ENCODE measurements at regions not wholly inside any gene's neighbourhood (a gene's known extent, or its start where the extent isn't known, plus 50 kb on each side); places are given as distances from the start of the nearest gene placed in this dataset.

- no peak for DNase-seq
Measured at GRCh38 chr2:217218269-217219163, 358.7 kb upstream of the TNP1 start.

GRCh38 chr2:217216982-217217381, 357.1 kb upstream of the TNP1 start:
- DNase-seq = no peak

DNA sequence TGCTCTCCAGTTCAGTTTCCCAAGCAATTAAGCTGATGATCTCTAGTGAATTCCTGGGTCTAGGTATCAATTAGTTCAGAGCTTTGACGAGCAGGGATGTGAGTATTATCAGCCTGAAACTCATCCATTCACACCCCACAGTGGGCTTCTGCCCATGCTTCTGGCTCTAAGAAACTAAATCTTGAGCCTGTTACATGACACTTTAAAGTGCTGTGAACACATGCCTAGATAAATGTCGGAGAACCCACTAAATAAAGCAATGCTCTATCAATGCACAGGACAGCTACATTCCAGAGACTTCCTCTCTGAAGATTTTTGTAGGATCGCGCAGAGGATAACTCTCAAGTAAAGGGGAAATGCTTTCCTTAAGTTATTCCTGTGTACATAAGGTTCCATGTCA, 356.5 kb upstream of the TNP1 start:
- DNase-seq = no peak

DNA sequence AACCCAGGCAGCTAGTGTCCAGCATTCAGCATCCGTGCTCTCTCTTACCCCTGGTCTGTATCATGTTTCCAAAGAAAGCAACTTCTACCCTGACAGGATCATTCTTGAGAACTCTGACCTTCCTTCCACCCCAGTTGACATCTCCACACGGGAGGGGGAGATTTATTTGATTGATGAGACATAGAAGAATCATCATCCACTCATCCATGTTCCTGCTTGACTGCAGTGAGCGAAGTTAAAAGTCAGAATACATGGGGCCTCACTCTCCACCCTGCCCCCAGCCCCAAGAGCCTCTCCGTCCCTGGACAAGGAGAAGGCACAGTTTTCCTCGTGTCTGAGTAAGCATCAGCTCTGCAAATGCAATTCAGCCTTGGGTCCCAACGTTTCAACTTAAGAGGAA, 356.0 kb upstream of the TNP1 start:
- DNase-seq = no peak

- no peak for DNase-seq
Measured at GRCh38 chr2:217208867-217209266, 349.0 kb upstream of the TNP1 start.

- DNase-seq = no peak
Measured at GRCh38 chr2:217207699-217208010, 347.8 kb upstream of the TNP1 start.

GRCh38 chr2:217206907-217207698, 347.2 kb upstream of the TNP1 start:
- DNase-seq = no peak

- DNase-seq = no peak
Measured at GRCh38 chr2:217206016-217206725, 346.3 kb upstream of the TNP1 start.

GRCh38 chr2:217204358-217204757, 344.5 kb upstream of the TNP1 start:
- no peak for DNase-seq

GRCh38 chr2:217203086-217203485, 343.2 kb upstream of the TNP1 start:
- no peak for DNase-seq

GRCh38 chr2:217199255-217199630, 339.4 kb upstream of the TNP1 start:
- DNase-seq = no peak

DNA sequence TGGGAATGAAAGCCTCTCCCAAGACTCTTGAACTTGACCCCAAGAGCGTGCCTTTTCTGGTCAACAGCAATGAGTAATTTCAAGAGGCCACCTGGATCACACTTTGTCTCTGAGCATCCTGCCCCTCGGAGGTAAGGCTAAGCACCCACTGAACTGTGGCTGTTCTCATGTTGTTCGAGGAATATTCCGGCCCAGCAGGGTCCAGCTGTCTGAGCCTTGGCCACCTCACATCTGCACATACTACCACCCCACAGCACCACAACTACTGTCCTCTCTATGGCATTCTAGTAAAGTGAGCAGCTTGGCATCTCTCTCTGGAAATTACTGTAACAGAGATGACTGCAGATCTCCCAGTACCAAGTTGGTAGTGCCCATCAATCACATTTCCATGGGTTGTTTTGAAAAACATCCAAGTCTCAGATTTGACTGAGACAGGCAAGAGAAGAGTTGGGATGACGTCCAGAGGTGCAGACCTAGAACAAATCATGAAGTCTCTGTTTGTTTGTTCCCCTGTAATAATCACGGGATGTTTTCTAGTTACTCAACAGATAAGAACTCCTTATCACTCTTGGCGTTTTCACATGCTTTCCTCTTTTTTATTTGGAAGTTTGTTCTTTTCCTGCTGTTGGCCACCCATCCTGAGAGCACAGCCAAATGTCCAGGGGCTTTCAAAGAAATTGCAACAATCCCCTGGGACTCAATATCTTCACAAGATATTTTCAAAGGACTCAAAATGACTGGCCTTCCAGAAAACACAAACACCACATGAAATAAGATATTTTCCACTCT, 336.0 kb upstream of the TNP1 start:
- DNase-seq = no peak

GRCh38 chr2:217195016-217195415, 335.2 kb upstream of the TNP1 start:
- no peak for DNase-seq

- peak; percentile 80 for DNase-seq
Measured at GRCh38 chr2:217193431-217194340, 333.8 kb upstream of the TNP1 start.

DNA sequence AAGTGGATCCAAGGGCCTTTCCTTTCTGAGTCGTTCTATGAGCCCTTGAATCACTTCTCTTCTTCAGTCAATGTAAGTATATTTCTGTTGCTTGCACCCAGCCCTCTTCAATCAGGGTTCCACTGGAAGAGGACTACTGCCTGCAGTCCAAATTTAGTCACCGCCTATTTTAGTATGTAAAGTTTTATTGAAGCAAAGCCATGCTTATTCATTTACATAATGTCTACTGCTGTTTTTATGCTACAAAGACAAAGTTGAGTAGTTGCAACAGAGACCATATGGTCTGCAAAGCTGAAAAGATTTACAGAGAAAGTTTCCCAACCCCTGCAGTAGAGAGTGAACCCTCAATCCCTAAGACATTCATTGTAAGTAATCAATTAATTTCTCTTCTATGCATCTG, 332.5 kb upstream of the TNP1 start:
- no peak for DNase-seq

DNA sequence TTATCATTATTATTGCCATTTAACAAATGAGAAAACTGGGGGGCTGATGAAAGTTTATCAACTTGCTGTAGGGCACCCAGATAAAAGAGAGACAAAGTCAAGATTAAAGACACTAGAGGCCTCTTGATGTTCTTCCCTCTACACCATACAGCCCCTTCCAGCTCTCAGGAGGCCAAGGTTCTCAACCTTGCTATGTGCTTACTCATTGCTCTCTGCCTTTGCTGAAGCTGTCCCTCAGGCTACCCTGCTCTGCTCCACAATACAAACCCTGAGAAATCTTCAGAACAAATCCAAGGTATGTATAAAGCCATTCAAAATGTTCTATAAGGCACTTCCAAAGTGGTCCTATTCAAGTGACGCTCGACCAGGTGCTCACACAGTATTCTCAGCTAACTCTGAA, 329.9 kb upstream of the TNP1 start:
- DNase-seq = no peak

GRCh38 chr2:217189131-217189530, 329.3 kb upstream of the TNP1 start:
- no peak for DNase-seq

- DNase-seq = no peak
Measured at GRCh38 chr2:217186668-217187159, 326.9 kb upstream of the TNP1 start.

- no peak for DNase-seq
Measured at GRCh38 chr2:217186152-217186551, 326.3 kb upstream of the TNP1 start.

DNA sequence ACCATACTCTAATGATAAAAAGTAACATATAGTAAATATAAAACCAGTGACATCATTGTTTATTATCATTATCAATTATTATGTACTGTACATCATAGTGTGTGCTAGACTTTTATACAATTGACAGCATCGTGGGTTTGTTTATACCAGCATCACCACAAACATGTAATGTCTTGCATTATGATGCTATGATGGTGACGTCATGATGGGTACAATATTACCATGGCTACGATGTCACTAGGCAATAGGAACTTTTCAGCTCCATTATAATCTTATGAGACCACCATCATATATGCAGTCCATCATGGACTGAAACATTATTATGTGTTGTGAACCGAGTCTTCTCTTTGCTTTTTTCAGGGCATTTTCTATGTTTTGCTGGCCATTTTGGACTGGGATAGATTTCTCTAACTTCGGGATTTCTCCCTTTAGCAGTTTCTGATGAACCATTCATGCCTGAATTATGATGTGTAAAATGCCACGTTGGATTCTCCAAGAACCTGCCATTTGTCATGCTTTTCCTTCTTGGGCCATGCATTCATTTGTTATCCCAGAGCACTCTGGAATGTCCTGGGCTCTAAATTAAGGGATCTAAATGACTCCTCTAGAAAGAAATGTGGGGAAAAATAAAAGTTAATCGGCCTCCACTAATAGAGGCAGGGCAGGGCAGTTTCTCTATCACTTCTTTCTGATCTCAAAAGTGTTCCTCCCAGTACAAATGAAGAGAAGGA, 325.6 kb upstream of the TNP1 start:
- no peak for DNase-seq

GRCh38 chr2:217184242-217184641, 324.4 kb upstream of the TNP1 start:
- no peak for DNase-seq

All from NCI-H2227 treated with DMSO at 0.1 percent for 48 hours (cell line).